HG02852 (cell line): ENCODE measurements at regions not wholly inside any gene's neighbourhood (a gene's known extent, or its start where the extent isn't known, plus 50 kb on each side); places are given as distances from the start of the nearest gene placed in this dataset.
"Not testable (repeated sequence)": the region's sequence is repeated elsewhere in the genome, so short reads cannot be mapped to it uniquely, and the experiment has no call there.

Experiments
- ATAC-seq: cut with Tn5 transposase; IDR thresholded peaks from one replicate; pipeline ENCODE4 v1.9.1; 2021; ENCODE audit warnings: mild to moderate bottlenecking, moderate library complexity; ENCODE audit not compliant: unreplicated experiment

DNA sequence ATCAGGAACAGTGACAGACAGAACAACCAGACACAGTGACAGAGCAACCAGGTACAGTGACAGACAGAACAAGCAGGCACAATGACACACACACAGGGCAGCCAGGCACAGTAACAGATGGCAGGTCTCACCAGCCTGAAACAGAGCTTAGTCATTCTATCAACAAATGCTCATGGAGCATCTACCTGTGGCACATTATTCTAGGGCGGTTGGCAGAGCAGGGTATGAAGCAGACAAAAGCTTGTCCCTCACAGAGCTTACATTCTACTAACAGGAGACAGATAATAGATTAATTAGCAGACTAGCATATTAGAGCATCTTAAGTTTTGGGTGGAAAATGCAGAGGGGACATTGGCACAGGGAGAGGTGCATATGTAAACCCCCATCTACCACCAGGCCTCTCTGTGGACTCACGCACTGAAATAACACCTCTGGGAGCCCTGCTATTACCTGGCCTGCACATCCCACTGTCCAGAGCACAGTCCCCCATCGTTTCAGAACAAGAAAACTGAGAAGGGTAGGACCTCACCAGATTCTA lies 64.1 kb upstream of the RAB6C start:
- no peak for ATAC-seq

DNA sequence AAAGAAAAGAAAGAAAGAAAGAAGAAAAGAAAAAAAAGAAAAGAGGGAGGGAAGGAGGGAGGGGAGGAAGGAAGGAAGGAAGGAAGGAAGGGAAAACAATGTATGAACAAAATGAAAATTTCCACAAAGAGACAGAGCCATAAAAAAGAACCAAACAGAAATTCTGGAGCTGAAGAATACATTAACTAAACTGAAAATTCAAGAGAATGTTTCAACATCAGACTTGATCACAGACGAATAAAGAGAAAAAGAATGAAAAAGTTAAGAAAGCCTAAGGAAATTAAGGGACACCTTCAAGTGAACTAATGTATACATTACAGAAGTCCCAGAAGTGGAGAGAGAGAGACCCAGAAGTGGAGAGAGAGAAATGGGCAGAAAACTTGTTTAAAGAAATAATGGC lies 60.9 kb upstream of the RAB6C start:
- ATAC-seq = no peak

DNA sequence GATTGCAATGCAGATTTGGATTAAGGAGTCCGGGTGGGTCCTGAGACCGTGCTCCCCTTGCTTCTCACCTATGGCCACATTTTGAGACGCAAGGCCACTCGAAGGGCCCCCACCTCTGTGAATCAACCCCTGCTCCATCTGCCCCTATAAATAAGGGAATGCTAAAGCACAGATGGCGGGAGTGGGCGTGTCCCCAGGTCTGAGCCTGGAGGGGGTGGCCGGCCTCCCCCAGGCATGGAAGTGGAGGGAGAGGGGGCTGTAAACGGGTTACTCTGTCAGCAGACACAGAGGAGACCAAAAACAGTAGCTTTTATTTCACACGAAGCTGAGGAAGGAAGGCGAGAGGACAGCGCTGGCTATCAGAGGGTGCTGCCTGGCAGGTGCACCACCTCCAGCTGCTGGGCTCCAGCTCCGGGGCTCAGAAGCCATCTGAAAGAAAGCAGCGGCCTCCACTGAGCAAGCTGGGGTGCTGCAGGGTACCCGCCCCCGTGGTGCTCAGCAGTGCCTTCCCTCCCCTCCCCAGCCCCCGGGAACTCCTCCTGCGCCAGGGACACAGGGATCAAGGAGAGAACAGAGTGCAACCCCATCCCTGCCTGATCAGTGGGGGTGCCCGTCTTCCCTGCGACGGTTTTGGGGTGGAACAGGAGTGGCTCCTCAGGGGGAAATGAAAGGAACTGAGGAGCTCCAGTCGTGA lies 56.7 kb upstream of the RAB6C start:
- no peak for ATAC-seq

DNA sequence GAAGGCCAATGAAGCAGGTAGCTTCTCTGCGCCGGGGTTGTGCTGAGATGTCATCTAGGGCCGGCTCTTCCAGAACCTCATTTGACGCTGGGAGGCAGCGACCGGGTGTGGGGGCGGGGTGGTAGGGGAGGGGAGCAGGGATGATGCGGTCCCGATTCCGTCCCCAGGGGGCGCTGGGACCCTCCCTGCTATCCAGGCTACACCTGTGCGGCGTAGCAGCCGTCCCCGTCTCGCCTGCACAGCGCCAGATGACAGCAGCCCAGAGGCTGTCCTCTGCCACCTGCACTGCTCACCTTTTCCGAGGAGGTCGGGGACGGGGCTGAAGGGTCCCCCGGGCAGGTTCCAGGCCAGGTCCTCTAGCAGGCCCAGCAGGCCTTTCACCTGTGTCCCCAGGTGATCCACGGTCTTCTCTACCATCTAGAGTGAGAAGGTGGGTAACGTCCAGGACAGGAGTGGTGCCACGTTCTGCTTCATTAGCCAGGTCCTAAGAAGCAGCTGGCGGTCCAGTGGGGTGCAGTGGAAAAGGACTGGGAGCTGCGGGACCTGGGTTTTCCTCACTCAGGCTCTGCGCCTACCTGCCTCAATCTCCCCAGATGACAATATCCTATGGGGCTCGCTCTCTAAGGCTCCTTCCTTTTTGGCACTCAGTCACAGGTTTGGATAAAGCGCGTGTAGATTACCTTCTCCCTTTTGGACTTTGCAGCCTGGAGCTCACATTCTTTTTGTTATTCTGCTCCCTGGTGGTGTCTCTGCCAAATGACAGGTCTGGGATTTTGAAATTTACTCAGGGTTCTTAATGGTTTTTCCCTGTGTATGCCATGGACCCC lies 56.0 kb upstream of the RAB6C start:
- no peak for ATAC-seq

DNA sequence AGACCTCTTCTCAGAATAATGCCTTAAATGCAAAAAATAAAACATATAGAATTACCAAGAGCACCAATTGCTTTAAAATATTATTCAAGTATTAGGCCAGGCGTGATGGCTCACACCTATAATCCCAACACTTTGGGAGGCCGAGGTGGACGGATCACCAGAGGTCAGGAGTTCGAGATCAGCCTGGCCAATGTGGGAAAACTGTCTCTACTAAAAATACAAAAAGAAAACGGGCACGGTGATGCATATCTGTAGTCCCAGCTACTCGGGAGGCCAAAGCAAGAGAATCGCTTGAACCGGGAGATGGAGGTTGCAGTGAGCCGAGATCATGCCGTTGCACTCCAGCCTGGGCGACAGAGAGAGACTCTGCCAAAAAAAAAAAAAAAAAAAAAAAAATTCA lies 55.4 kb upstream of the RAB6C start:
- ATAC-seq = not testable (repeated sequence)

DNA sequence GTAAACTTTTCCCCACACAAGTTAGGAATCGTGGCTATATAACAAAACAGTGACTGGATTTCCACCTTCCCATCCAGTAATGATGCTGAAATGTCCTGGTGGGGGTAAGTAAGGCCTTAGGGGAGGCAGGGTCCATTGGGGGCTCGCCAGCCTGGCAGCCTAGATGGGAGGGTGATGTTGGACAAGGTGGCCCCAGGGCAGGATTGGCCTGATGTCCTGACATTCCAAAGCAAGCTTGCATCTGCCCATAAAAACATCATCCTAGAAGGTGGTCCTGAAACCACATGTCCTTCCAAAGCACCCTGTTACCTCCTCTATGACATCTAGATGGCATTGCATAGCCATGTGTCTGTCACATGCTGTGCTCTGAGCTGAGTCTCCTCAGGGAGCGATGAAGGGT lies 54.1 kb upstream of the RAB6C start:
- ATAC-seq = no peak

DNA sequence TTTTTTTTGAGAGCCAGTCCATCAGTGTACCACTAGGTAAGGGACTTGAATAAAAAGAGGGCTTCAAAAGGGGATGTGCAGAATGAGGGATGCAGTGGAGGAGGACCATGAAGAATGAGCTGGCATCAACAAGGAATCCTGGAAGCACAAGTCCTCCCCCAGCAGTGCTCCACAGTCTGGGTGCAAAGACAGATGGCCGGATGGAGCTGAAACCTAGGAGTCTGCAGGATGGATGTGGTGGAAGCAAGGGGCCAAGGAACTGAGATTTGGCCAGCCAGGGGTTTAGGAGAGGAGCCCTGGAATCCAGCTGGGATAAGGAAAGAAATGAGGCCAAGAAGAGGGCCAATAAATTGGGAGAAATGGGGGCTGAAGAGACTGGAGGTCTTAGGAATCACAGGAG lies 51.8 kb upstream of the RAB6C start:
- ATAC-seq = no peak

DNA sequence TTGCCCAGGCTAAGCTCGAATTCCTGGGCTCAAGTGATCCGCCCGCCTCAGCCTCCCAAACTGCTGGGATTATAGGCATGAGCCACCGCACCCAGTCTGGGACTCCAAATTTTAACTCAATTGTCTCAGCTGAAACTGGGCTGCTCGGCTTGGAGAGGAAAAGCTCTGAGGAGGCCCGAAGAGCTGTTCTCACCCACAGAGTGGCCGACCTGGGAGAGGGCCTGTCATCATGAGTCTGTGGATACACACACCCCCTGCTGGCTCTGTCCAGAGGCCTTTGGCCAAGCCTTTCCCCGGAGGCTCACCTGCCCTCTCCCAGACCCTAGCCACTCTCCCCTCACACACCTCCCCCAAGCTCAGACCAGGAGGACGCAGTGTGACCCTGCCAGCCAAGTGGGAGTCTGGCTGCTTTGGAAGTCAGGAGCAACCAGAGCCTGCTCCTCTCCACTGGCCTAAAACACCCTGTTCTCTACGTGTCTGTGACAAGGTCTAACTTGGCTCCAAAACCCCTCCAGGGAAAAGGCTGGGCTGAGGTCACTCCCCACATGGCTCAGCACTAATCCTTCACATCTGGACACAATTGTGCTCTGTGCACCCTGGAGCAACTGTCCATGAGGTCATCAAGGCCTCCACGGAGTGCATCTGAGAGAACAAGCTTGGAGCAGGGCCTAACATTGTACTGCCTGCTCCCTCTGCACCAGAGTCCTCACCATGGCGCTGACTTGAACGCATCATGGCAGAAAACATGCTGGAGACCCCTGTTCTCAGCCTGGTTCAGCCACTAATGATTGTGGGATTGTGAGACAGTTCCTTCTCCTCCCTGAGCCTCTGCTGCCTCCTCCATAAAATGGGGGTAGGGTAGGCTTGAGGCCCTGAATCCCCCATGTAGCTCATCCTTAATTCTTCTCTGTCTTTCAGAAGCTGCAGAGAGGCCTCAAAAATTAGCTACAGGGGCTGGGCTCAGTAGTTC lies 49.9 kb upstream of the RAB6C start:
- no peak for ATAC-seq
